ENCODE measurements at regions not wholly inside any gene's neighbourhood (a gene's known extent, or its start where the extent isn't known, plus 50 kb on each side); places are given as distances from the start of the nearest gene placed in this dataset.

- TF ChIP-seq CTCF (IDR thresholded peaks at IDR 0.05): no peak
- no peak for TF ChIP-seq EZH2 (IDR thresholded peaks at IDR 0.05; ENCODE audit: borderline replicate concordance, insufficient read depth, low read depth, low read length, poor library complexity, severe bottlenecking)
Observed at GRCh38 chr15:77737238-77738037, 104.7 kb upstream of the LINGO1 start.

Data from B cell (primary cell).